ENCODE measurements at regions not wholly inside any gene's neighbourhood (a gene's known extent, or its start where the extent isn't known, plus 50 kb on each side); places are given as distances from the start of the nearest gene placed in this dataset.

- no peak for DNase-seq (ENCODE audit: low spot score)
Measured at GRCh38 chr6:20024978-20025377, 187.3 kb downstream of the MBOAT1 start.

GRCh38 chr6:20025681-20026080 is 186.6 kb downstream of the MBOAT1 start:
- no peak for DNase-seq (ENCODE audit: low spot score)

GRCh38 chr6:20028143-20028542 is 184.1 kb downstream of the MBOAT1 start:
- no peak for DNase-seq (ENCODE audit: low spot score)

GRCh38 chr6:20028562-20028961 is 183.7 kb downstream of the MBOAT1 start:
- no peak for DNase-seq (ENCODE audit: low spot score)

- no peak for DNase-seq (ENCODE audit: low spot score)
Measured at GRCh38 chr6:20029979-20030378, 182.3 kb downstream of the MBOAT1 start.

GRCh38 chr6:20031342-20031741 is 180.9 kb downstream of the MBOAT1 start:
- no peak for DNase-seq (ENCODE audit: low spot score)

GRCh38 chr6:20033697-20034407 is 178.4 kb downstream of the MBOAT1 start:
- DNase-seq (ENCODE audit: low spot score): no peak

GRCh38 chr6:20034408-20034769 is 177.9 kb downstream of the MBOAT1 start:
- DNase-seq (ENCODE audit: low spot score): no peak

GRCh38 chr6:20036141-20036677 is 176.1 kb downstream of the MBOAT1 start:
- no peak for DNase-seq (ENCODE audit: low spot score)

- DNase-seq (ENCODE audit: low spot score): peak; percentile 23
Measured at GRCh38 chr6:20038410-20039204, 173.7 kb downstream of the MBOAT1 start.

- no peak for DNase-seq (ENCODE audit: low spot score)
Measured at GRCh38 chr6:20044883-20045282, 167.4 kb downstream of the MBOAT1 start.

All from RKO (cell line).